Dermis microvascular lymphatic vessel endothelial cell (primary cell): ENCODE measurements at regions not wholly inside any gene's neighbourhood (a gene's known extent, or its start where the extent isn't known, plus 50 kb on each side); places are given as distances from the start of the nearest gene placed in this dataset.
"Not testable (repeated sequence)": the region's sequence is repeated elsewhere in the genome, so short reads cannot be mapped to it uniquely, and the experiment has no call there.

Source experiments
- DNase-seq, 2 donors: peaks; one replicate each; pipeline versions ENCODE4 v3.0.0 to v3.0.0-alpha.2; 2010; ENCODE audit warnings: low read depth in 2 of 2

- no peak for DNase-seq
Observed at GRCh38 chr20:39988991-39989390, 700.0 kb downstream of the MAFB start.

- no peak for DNase-seq
Observed at GRCh38 chr20:39986173-39986904, 702.7 kb downstream of the MAFB start.

- DNase-seq, result no peak
Observed at GRCh38 chr20:39985271-39985827, 703.7 kb downstream of the MAFB start.

GRCh38 chr20:39983655-39984054 lies 705.4 kb downstream of the MAFB start:
- DNase-seq, result no peak

GRCh38 chr20:39983183-39983582 lies 705.9 kb downstream of the MAFB start:
- DNase-seq, result no peak

- no peak for DNase-seq
Observed at GRCh38 chr20:39974966-39975501, 714.0 kb downstream of the MAFB start.

- no peak for DNase-seq
Observed at GRCh38 chr20:39968495-39968894, 720.5 kb downstream of the MAFB start.

- no peak for DNase-seq
Observed at GRCh38 chr20:39967806-39968205, 721.2 kb downstream of the MAFB start.

GRCh38 chr20:39961637-39962244 lies 727.3 kb downstream of the MAFB start:
- no peak for DNase-seq

GRCh38 chr20:39960522-39961428 lies 728.3 kb downstream of the MAFB start:
- no peak for DNase-seq

- DNase-seq, result not testable (repeated sequence)
Observed at GRCh38 chr20:39957911-39958310, 731.1 kb downstream of the MAFB start.

GRCh38 chr20:39954621-39955020 lies 734.4 kb downstream of the MAFB start:
- no peak for DNase-seq

- DNase-seq, result no peak
Observed at GRCh38 chr20:39946931-39947330, 742.1 kb downstream of the MAFB start.

- DNase-seq, result no peak
Observed at GRCh38 chr20:39946053-39946810, 742.8 kb downstream of the MAFB start.

GRCh38 chr20:39944861-39945260 lies 744.2 kb downstream of the MAFB start:
- DNase-seq, result no peak

GRCh38 chr20:39943336-39943735 lies 745.7 kb downstream of the MAFB start:
- DNase-seq, result no peak

GRCh38 chr20:39941245-39941644 lies 747.8 kb downstream of the MAFB start:
- no peak for DNase-seq

- no peak for DNase-seq
Observed at GRCh38 chr20:39939241-39939865, 749.7 kb downstream of the MAFB start.

GRCh38 chr20:39936401-39936800 lies 752.6 kb downstream of the MAFB start:
- no peak for DNase-seq

GRCh38 chr20:39935901-39936300 lies 753.1 kb downstream of the MAFB start:
- DNase-seq, result no peak
